ENCODE measurements at regions not wholly inside any gene's neighbourhood (a gene's known extent, or its start where the extent isn't known, plus 50 kb on each side); places are given as distances from the start of the nearest gene placed in this dataset.

DNA sequence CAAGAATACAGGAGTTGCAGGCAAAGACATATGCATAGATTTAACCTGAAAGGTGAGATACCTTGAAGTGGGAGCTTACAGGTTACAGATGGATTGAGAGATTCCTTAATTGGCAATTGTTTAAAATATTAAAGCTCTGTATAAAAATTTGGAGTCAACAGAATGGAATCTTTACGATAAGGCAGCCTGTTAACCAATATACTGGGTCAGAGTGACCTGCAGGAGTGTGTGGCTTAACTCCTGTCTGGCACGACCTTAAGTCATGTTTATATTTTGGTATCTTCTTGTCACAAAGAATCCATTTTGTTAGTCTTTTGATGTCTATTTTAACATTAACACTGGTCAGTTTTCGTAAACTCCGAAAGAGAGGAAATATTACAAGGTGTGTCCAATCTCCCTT, 1058.2 kb upstream of the CRIM1 start:
- Histone ChIP-seq H3K4me2 (ENCODE audit: low read depth, low read length, poor library complexity, severe bottlenecking) (no peak overlapping the region), H2AFZ (ENCODE audit: low read length) (no peak overlapping the region), H4K20me1 (ENCODE audit: insufficient read depth, low read length, poor library complexity, severe bottlenecking) (no peaks in the 10 kb centered on the region), H3K9ac (ENCODE audit: low read depth, low read length, poor library complexity, severe bottlenecking) (no peak overlapping the region), H3K4me3 (ENCODE audit: low read length, poor library complexity, severe bottlenecking) (no peak overlapping the region), H3K79me2 (ENCODE audit: insufficient read depth, low read length) (no peaks in the 10 kb centered on the region), H3K9me3 (ENCODE audit: insufficient read depth, low read depth, low read length) (no peaks in the 10 kb centered on the region), H3F3A (ENCODE audit: low read depth) (no peaks in the 10 kb centered on the region), H3K27me3 (ENCODE audit: insufficient read depth, low read length, poor library complexity, severe bottlenecking) (no peaks in the 10 kb centered on the region), H3K9me2 (replicated peaks; ENCODE audit: low read depth, low read length) (no peaks in the 10 kb centered on the region), H3K4me1 (ENCODE audit: insufficient read depth, low read length, poor library complexity, severe bottlenecking) (no peaks in the 10 kb centered on the region), H3K36me3 (ENCODE audit: insufficient read depth, low read length) (no peaks in the 10 kb centered on the region)
- TF ChIP-seq CTCF (conservative IDR thresholded peaks at IDR 0.05; ENCODE audit: low read length) (no peak), EZH2phosphoT487 (IDR thresholded peaks at IDR 0.05; ENCODE audit: borderline replicate concordance) (no peak)

GRCh38 chr2:35294636-35295263, 1060.8 kb upstream of the CRIM1 start:
- Histone ChIP-seq H3K9me2 (replicated peaks; ENCODE audit: low read depth, low read length) (no peaks in the 10 kb centered on the region), H3F3A (ENCODE audit: low read depth) (no peaks in the 10 kb centered on the region), H3K4me1 (ENCODE audit: insufficient read depth, low read length, poor library complexity, severe bottlenecking) (no peaks in the 10 kb centered on the region), H2AFZ (ENCODE audit: low read length) (no peak overlapping the region), H4K20me1 (ENCODE audit: insufficient read depth, low read length, poor library complexity, severe bottlenecking) (no peaks in the 10 kb centered on the region), H3K4me2 (ENCODE audit: low read depth, low read length, poor library complexity, severe bottlenecking) (no peak overlapping the region), H3K4me3 (ENCODE audit: low read length, poor library complexity, severe bottlenecking) (no peak overlapping the region), H3K79me2 (ENCODE audit: insufficient read depth, low read length) (no peaks in the 10 kb centered on the region), H3K9me3 (ENCODE audit: insufficient read depth, low read depth, low read length) (no peaks in the 10 kb centered on the region), H3K36me3 (ENCODE audit: insufficient read depth, low read length) (no peaks in the 10 kb centered on the region), H3K9ac (ENCODE audit: low read depth, low read length, poor library complexity, severe bottlenecking) (no peak overlapping the region), H3K27me3 (ENCODE audit: insufficient read depth, low read length, poor library complexity, severe bottlenecking) (no peaks in the 10 kb centered on the region)
- TF ChIP-seq EZH2phosphoT487 (IDR thresholded peaks at IDR 0.05; ENCODE audit: borderline replicate concordance), result no peak
- TF ChIP-seq CTCF (conservative IDR thresholded peaks at IDR 0.05; ENCODE audit: low read length), result no peak

GRCh38 chr2:35293261-35293660, 1062.3 kb upstream of the CRIM1 start:
- H4K20me1 ChIP-seq (ENCODE audit: insufficient read depth, low read length, poor library complexity, severe bottlenecking), result no peaks in the 10 kb centered on the region
- H3K79me2 ChIP-seq (ENCODE audit: insufficient read depth, low read length), result no peaks in the 10 kb centered on the region
- no peak overlapping the region for H3K4me3 ChIP-seq (ENCODE audit: low read length, poor library complexity, severe bottlenecking)
- no peak overlapping the region for H2AFZ ChIP-seq (ENCODE audit: low read length)
- TF ChIP-seq CTCF (conservative IDR thresholded peaks at IDR 0.05; ENCODE audit: low read length) (no peak), EZH2phosphoT487 (IDR thresholded peaks at IDR 0.05; ENCODE audit: borderline replicate concordance) (no peak)
- no peaks in the 10 kb centered on the region for H3K27me3 ChIP-seq (ENCODE audit: insufficient read depth, low read length, poor library complexity, severe bottlenecking)
- no peaks in the 10 kb centered on the region for H3K36me3 ChIP-seq (ENCODE audit: insufficient read depth, low read length)
- H3K9me3 ChIP-seq (ENCODE audit: insufficient read depth, low read depth, low read length), result no peaks in the 10 kb centered on the region
- no peak overlapping the region for H3K4me2 ChIP-seq (ENCODE audit: low read depth, low read length, poor library complexity, severe bottlenecking)
- no peak overlapping the region for H3K9ac ChIP-seq (ENCODE audit: low read depth, low read length, poor library complexity, severe bottlenecking)
- H3F3A ChIP-seq (ENCODE audit: low read depth), result no peaks in the 10 kb centered on the region
- no peaks in the 10 kb centered on the region for H3K4me1 ChIP-seq (ENCODE audit: insufficient read depth, low read length, poor library complexity, severe bottlenecking)
- H3K9me2 ChIP-seq (replicated peaks; ENCODE audit: low read depth, low read length), result no peaks in the 10 kb centered on the region
